SU-DHL-6 (cell line): ENCODE measurements at regions not wholly inside any gene's neighbourhood (a gene's known extent, or its start where the extent isn't known, plus 50 kb on each side); places are given as distances from the start of the nearest gene placed in this dataset.

ENCODE experiments used
- EZH2phosphoT487 ChIP-seq: fragments of 200-600 bp; sonication (generic), shearing (Covaris generic); conservative IDR thresholded peaks from 2 replicates; pipeline ENCODE4 v1.6.1; 2018; ENCODE audit warnings: mild to moderate bottlenecking, antibody characterized with exemption, low read length, moderate library complexity, mixed read lengths
- TF ChIP-seq, protein P1 (sequence below): fragments of 200-600 bp; sonication (generic); IDR thresholded peaks from one replicate; pipeline ENCODE4 v1.5.1; 2017; ENCODE audit warnings: antibody characterized with exemption, mild to moderate bottlenecking, low read length, moderate library complexity; ENCODE audit not compliant: insufficient read depth, poor library complexity, severe bottlenecking

- TF ChIP-seq, protein P1, sequence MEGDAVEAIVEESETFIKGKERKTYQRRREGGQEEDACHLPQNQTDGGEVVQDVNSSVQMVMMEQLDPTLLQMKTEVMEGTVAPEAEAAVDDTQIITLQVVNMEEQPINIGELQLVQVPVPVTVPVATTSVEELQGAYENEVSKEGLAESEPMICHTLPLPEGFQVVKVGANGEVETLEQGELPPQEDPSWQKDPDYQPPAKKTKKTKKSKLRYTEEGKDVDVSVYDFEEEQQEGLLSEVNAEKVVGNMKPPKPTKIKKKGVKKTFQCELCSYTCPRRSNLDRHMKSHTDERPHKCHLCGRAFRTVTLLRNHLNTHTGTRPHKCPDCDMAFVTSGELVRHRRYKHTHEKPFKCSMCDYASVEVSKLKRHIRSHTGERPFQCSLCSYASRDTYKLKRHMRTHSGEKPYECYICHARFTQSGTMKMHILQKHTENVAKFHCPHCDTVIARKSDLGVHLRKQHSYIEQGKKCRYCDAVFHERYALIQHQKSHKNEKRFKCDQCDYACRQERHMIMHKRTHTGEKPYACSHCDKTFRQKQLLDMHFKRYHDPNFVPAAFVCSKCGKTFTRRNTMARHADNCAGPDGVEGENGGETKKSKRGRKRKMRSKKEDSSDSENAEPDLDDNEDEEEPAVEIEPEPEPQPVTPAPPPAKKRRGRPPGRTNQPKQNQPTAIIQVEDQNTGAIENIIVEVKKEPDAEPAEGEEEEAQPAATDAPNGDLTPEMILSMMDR: no peak
- TF ChIP-seq EZH2phosphoT487: no peak
Measured at GRCh38 chr9:106156465-106156864, 462.1 kb downstream of the TMEM38B start.
